Breast epithelium (tissue), 3 donors: ENCODE measurements at regions not wholly inside any gene's neighbourhood (a gene's known extent, or its start where the extent isn't known, plus 50 kb on each side); places are given as distances from the start of the nearest gene placed in this dataset.

Experiments used
- CTCF ChIP-seq, 3 donors: fragments of 450-650 bp; IDR thresholded peaks; one replicate each; pipeline ENCODE4 v1.5.1; 2016 to 2017; ENCODE audit warnings: antibody characterized with exemption in 3 of 3, mild to moderate bottlenecking in 3 of 3, moderate library complexity in 3 of 3
- POLR2A ChIP-seq: fragments of 450-650 bp; IDR thresholded peaks from one replicate; pipeline ENCODE4 v1.6.1; 2016; ENCODE audit warnings: antibody characterized with exemption, mild to moderate bottlenecking, moderate library complexity

- TF ChIP-seq POLR2A (no peak), CTCF (IDR thresholded peaks at IDR 0.05) (no peak)
Measured at GRCh38 chr5:133736512-133736911, 124.2 kb upstream of the FSTL4 start.
